ENCODE measurements at regions not wholly inside any gene's neighbourhood (a gene's known extent, or its start where the extent isn't known, plus 50 kb on each side); places are given as distances from the start of the nearest gene placed in this dataset.

DNA sequence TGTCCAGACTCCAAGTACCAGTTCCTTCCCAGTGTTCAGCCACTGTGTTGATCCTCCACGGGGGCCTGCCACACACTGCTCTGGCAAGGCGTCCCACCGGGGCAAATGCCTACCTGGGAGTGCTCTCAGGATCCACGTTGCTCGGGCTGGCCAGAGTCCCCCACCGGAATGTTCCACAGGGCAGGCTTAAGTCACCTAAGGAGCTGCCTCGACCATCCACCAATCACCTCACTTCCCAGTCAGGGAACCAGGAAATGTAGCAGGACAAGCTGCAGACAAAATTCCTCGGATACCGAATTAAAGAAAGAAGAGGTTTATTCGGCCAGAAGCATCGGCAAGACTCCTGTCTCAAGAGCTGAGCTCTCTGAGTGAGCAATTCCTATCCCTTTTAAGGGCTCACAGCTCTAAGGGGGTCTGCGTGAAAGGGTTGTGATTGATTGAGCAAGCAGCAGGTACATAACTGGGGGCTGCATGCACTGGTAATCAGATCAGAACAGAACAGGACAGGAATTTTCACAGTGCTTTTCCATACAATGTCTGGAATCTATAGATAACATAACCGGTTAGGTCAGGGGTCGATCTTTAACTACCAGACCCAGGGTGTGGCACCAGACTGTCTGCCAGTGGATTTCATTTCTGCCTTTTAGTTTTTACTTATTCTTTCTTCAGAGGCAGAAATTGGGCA, 56.9 kb upstream of the EDNRB start:
- Histone ChIP-seq H2AFZ (ENCODE audit: low read depth, low read length) (no peak overlapping the region), H3K4me2 (ENCODE audit: low read length) (no peak overlapping the region), H3K9ac (ENCODE audit: low read length) (no peak overlapping the region), H3K4me3 (ENCODE audit: low read length) (no peak overlapping the region), H3K79me2 (ENCODE audit: low read length) (no peaks in the 10 kb centered on the region), H3K27ac (ENCODE audit: low read length) (no peak overlapping the region), H3K9me3 (ENCODE audit: insufficient read depth, low read length) (no peaks in the 10 kb centered on the region), H3K27me3 (ENCODE audit: low read depth, low read length) (no peaks in the 10 kb centered on the region), H3K4me1 (ENCODE audit: low read length) (no peaks in the 10 kb centered on the region), H4K20me1 (ENCODE audit: insufficient read depth, low read length) (no peaks in the 10 kb centered on the region), H3K36me3 (replicated peaks; ENCODE audit: low read depth, low read length) (no peaks in the 10 kb centered on the region)
- TF ChIP-seq, protein P1, sequence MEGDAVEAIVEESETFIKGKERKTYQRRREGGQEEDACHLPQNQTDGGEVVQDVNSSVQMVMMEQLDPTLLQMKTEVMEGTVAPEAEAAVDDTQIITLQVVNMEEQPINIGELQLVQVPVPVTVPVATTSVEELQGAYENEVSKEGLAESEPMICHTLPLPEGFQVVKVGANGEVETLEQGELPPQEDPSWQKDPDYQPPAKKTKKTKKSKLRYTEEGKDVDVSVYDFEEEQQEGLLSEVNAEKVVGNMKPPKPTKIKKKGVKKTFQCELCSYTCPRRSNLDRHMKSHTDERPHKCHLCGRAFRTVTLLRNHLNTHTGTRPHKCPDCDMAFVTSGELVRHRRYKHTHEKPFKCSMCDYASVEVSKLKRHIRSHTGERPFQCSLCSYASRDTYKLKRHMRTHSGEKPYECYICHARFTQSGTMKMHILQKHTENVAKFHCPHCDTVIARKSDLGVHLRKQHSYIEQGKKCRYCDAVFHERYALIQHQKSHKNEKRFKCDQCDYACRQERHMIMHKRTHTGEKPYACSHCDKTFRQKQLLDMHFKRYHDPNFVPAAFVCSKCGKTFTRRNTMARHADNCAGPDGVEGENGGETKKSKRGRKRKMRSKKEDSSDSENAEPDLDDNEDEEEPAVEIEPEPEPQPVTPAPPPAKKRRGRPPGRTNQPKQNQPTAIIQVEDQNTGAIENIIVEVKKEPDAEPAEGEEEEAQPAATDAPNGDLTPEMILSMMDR (IDR thresholded peaks at IDR 0.05; ENCODE audit: low read depth, low read length): no peak
- TF ChIP-seq EZH2phosphoT487 (IDR thresholded peaks at IDR 0.05; ENCODE audit: low read depth): no peak

DNA sequence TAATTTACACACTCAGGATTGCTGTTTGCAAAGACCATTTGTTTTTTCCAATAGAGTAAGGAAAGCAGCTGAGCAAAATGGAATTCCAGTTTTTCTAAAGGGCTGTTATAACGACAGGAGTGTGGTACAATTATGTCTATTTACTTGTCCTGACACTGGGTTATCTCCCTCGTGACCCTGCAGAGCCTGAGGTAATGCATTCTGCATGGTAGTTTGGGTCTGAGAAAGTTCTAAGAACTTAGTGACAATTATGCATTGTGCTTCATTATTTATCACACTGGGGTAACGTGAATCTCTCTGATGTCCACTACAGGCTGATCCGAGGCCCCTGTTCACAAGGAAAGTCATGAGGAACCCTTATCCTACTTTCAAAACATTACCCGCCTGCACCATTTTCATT, 50.7 kb upstream of the EDNRB start:
- H3K27ac ChIP-seq (ENCODE audit: low read length): no peak overlapping the region
- no peaks in the 10 kb centered on the region for H3K9me3 ChIP-seq (ENCODE audit: insufficient read depth, low read length)
- no peaks in the 10 kb centered on the region for H3K79me2 ChIP-seq (ENCODE audit: low read length)
- H3K4me1 ChIP-seq (ENCODE audit: low read length): no peaks in the 10 kb centered on the region
- no peaks in the 10 kb centered on the region for H4K20me1 ChIP-seq (ENCODE audit: insufficient read depth, low read length)
- no peak overlapping the region for H3K4me2 ChIP-seq (ENCODE audit: low read length)
- no peak overlapping the region for H2AFZ ChIP-seq (ENCODE audit: low read depth, low read length)
- no peaks in the 10 kb centered on the region for H3K27me3 ChIP-seq (ENCODE audit: low read depth, low read length)
- no peak overlapping the region for H3K4me3 ChIP-seq (ENCODE audit: low read length)
- no peak for TF ChIP-seq EZH2phosphoT487 (IDR thresholded peaks at IDR 0.05; ENCODE audit: low read depth)
- TF ChIP-seq, protein P1 (IDR thresholded peaks at IDR 0.05; ENCODE audit: low read depth, low read length): no peak
- H3K9ac ChIP-seq (ENCODE audit: low read length): no peak overlapping the region
- no peaks in the 10 kb centered on the region for H3K36me3 ChIP-seq (replicated peaks; ENCODE audit: low read depth, low read length)
